Loucy (cell line): ENCODE measurements at regions not wholly inside any gene's neighbourhood (a gene's known extent, or its start where the extent isn't known, plus 50 kb on each side); places are given as distances from the start of the nearest gene placed in this dataset.

Source experiments
- H2AFZ ChIP-seq: fragments of 200-600 bp; sonication (generic); 2 replicates; pipeline ENCODE4 v1.6.0; 2016; ENCODE audit warnings: antibody characterized with exemption, mild to moderate bottlenecking, low read length, moderate library complexity
- H3F3A ChIP-seq: fragments of 200-600 bp; 2 replicates; pipeline ENCODE4 v1.6.0; 2016; ENCODE audit warnings: antibody characterized with exemption, low read depth, mild to moderate bottlenecking
- H3K27me3 ChIP-seq: fragments of 200-600 bp; sonication (generic); 2 replicates; pipeline ENCODE4 v1.6.1; 2014; ENCODE audit warnings: low read length, mild to moderate bottlenecking; ENCODE audit not compliant: insufficient read depth, poor library complexity, severe bottlenecking
- H3K36me3 ChIP-seq: fragments of 200-600 bp; sonication (generic); 2 replicates; pipeline ENCODE4 v1.6.1; 2016; ENCODE audit warnings: low read length; ENCODE audit not compliant: insufficient read depth
- H3K4me1 ChIP-seq: fragments of 200-600 bp; sonication (generic); 2 replicates; pipeline ENCODE4 v1.5.1; 2014; ENCODE audit warnings: low read length, mild to moderate bottlenecking; ENCODE audit not compliant: insufficient read depth, poor library complexity, severe bottlenecking
- H3K4me2 ChIP-seq: fragments of 200-600 bp; sonication (generic); 2 replicates; pipeline ENCODE4 v1.6.0; 2014; ENCODE audit warnings: antibody characterized with exemption, low read length, low read depth, mild to moderate bottlenecking; ENCODE audit not compliant: poor library complexity, severe bottlenecking
- H3K4me3 ChIP-seq: fragments of 200-600 bp; sonication (generic); 2 replicates; pipeline ENCODE4 v1.5.1; 2014; ENCODE audit warnings: low read length, mild to moderate bottlenecking, mixed read lengths; ENCODE audit not compliant: poor library complexity, severe bottlenecking
- H3K79me2 ChIP-seq: fragments of 200-600 bp; sonication (generic); 2 replicates; pipeline ENCODE4 v1.6.1; 2014; ENCODE audit warnings: low read length; ENCODE audit not compliant: insufficient read depth
- H3K9ac ChIP-seq: fragments of 200-600 bp; sonication (generic); 2 replicates; pipeline ENCODE4 v1.6.0; 2014; ENCODE audit warnings: mild to moderate bottlenecking, low read depth, low read length, moderate library complexity; ENCODE audit not compliant: poor library complexity, severe bottlenecking
- H3K9me2 ChIP-seq: fragments of 200-600 bp; sonication (generic); replicated peaks from 2 replicates; pipeline ENCODE4 v1.6.1; 2016; ENCODE audit warnings: low read depth, low read length, mixed read lengths
- H3K9me3 ChIP-seq: fragments of 200-600 bp; sonication (generic); 2 replicates; pipeline ENCODE4 v1.6.1; 2014; ENCODE audit warnings: mild to moderate bottlenecking, antibody characterized with exemption, low read length, low read depth; ENCODE audit not compliant: insufficient read depth
- H4K20me1 ChIP-seq: fragments of 200-600 bp; sonication (generic); 2 replicates; pipeline ENCODE4 v1.6.0; 2014; ENCODE audit warnings: antibody characterized with exemption, low read length, mild to moderate bottlenecking; ENCODE audit not compliant: insufficient read depth, poor library complexity, severe bottlenecking
- CTCF ChIP-seq: fragments of 200-600 bp; sonication (generic); conservative IDR thresholded peaks from 2 replicates; pipeline ENCODE4 v1.5.1; 2014; ENCODE audit warnings: mild to moderate bottlenecking, antibody characterized with exemption, low read length
- EZH2phosphoT487 ChIP-seq: fragments of 200-600 bp; IDR thresholded peaks from 2 replicates; pipeline ENCODE4 v1.6.1; 2018; ENCODE audit warnings: antibody characterized with exemption, mild to moderate bottlenecking, moderate library complexity, borderline replicate concordance

GRCh38 chr2:235291461-235291860 lies 202.4 kb upstream of the AGAP1 start:
- H3K4me3 ChIP-seq = no peak overlapping the region
- H3F3A ChIP-seq = no peaks in the 10 kb centered on the region
- no peaks in the 10 kb centered on the region for H3K27me3 ChIP-seq
- H3K4me2 ChIP-seq = no peak overlapping the region
- no peak for TF ChIP-seq EZH2phosphoT487
- TF ChIP-seq CTCF = no peak
- H3K9me2 ChIP-seq = no peaks in the 10 kb centered on the region
- no peak overlapping the region for H2AFZ ChIP-seq
- no peaks in the 10 kb centered on the region for H3K4me1 ChIP-seq
- H4K20me1 ChIP-seq = no peaks in the 10 kb centered on the region
- no peak overlapping the region for H3K9ac ChIP-seq
- H3K9me3 ChIP-seq = no peaks in the 10 kb centered on the region
- H3K36me3 ChIP-seq = no peaks in the 10 kb centered on the region
- H3K79me2 ChIP-seq = no peaks in the 10 kb centered on the region

GRCh38 chr2:235293061-235293460 lies 200.8 kb upstream of the AGAP1 start:
- H4K20me1 ChIP-seq = no peaks in the 10 kb centered on the region
- H3K9me2 ChIP-seq = no peaks in the 10 kb centered on the region
- H3F3A ChIP-seq = no peaks in the 10 kb centered on the region
- H3K27me3 ChIP-seq = no peaks in the 10 kb centered on the region
- H2AFZ ChIP-seq = no peak overlapping the region
- no peaks in the 10 kb centered on the region for H3K36me3 ChIP-seq
- H3K4me2 ChIP-seq = no peak overlapping the region
- H3K9ac ChIP-seq = no peak overlapping the region
- H3K79me2 ChIP-seq = no peaks in the 10 kb centered on the region
- H3K4me1 ChIP-seq = no peaks in the 10 kb centered on the region
- no peak overlapping the region for H3K4me3 ChIP-seq
- no peak for TF ChIP-seq CTCF
- no peak for TF ChIP-seq EZH2phosphoT487
- H3K9me3 ChIP-seq = no peaks in the 10 kb centered on the region

- no peak overlapping the region for H3K9ac ChIP-seq
- no peak overlapping the region for H3K4me3 ChIP-seq
- H3K27me3 ChIP-seq = no peaks in the 10 kb centered on the region
- no peaks in the 10 kb centered on the region for H3K36me3 ChIP-seq
- no peaks in the 10 kb centered on the region for H3K79me2 ChIP-seq
- TF ChIP-seq EZH2phosphoT487 = no peak
- no peak overlapping the region for H2AFZ ChIP-seq
- H3K9me2 ChIP-seq = no peaks in the 10 kb centered on the region
- no peak overlapping the region for H3K4me2 ChIP-seq
- H3F3A ChIP-seq = no peaks in the 10 kb centered on the region
- no peaks in the 10 kb centered on the region for H3K9me3 ChIP-seq
- no peaks in the 10 kb centered on the region for H4K20me1 ChIP-seq
- H3K4me1 ChIP-seq = no peaks in the 10 kb centered on the region
Measured at GRCh38 chr2:235295831-235296230, 198.0 kb upstream of the AGAP1 start.

GRCh38 chr2:235300368-235301201 lies 193.3 kb upstream of the AGAP1 start:
- H3K27me3 ChIP-seq = no peaks in the 10 kb centered on the region
- H3F3A ChIP-seq = no peaks in the 10 kb centered on the region
- no peaks in the 10 kb centered on the region for H4K20me1 ChIP-seq
- H3K9me3 ChIP-seq = no peaks in the 10 kb centered on the region
- H3K9ac ChIP-seq = no peak overlapping the region
- H3K36me3 ChIP-seq = no peaks in the 10 kb centered on the region
- no peak for TF ChIP-seq EZH2phosphoT487
- TF ChIP-seq CTCF = no peak
- H3K4me3 ChIP-seq = no peak overlapping the region
- no peaks in the 10 kb centered on the region for H3K79me2 ChIP-seq
- no peak overlapping the region for H2AFZ ChIP-seq
- H3K9me2 ChIP-seq = no peaks in the 10 kb centered on the region
- no peaks in the 10 kb centered on the region for H3K4me1 ChIP-seq
- H3K4me2 ChIP-seq = no peak overlapping the region
